B cell (primary cell): ENCODE measurements at regions not wholly inside any gene's neighbourhood (a gene's known extent, or its start where the extent isn't known, plus 50 kb on each side); places are given as distances from the start of the nearest gene placed in this dataset.

Source experiments
- EZH2 ChIP-seq: IDR thresholded peaks from 2 replicates; pipeline ENCODE4 v1.6.1; 2012; ENCODE audit warnings: borderline replicate concordance, low read depth, mild to moderate bottlenecking, moderate library complexity, low read length; ENCODE audit not compliant: insufficient read depth, poor library complexity, severe bottlenecking
- TF ChIP-seq, protein P1 (sequence below): fragments of 200-600 bp; IDR thresholded peaks from one replicate; pipeline ENCODE4 v1.8.0; 2022; ENCODE audit warnings: antibody characterized with exemption, mild to moderate bottlenecking

- TF ChIP-seq, protein P1, sequence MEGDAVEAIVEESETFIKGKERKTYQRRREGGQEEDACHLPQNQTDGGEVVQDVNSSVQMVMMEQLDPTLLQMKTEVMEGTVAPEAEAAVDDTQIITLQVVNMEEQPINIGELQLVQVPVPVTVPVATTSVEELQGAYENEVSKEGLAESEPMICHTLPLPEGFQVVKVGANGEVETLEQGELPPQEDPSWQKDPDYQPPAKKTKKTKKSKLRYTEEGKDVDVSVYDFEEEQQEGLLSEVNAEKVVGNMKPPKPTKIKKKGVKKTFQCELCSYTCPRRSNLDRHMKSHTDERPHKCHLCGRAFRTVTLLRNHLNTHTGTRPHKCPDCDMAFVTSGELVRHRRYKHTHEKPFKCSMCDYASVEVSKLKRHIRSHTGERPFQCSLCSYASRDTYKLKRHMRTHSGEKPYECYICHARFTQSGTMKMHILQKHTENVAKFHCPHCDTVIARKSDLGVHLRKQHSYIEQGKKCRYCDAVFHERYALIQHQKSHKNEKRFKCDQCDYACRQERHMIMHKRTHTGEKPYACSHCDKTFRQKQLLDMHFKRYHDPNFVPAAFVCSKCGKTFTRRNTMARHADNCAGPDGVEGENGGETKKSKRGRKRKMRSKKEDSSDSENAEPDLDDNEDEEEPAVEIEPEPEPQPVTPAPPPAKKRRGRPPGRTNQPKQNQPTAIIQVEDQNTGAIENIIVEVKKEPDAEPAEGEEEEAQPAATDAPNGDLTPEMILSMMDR, result no peak
- TF ChIP-seq EZH2, result no peak
These were observed 108.5 kb upstream of the SLC25A13 start for GRCh38 chr7:96430356-96430755.
